ENCODE measurements at regions not wholly inside any gene's neighbourhood (a gene's known extent, or its start where the extent isn't known, plus 50 kb on each side); places are given as distances from the start of the nearest gene placed in this dataset.

DNA sequence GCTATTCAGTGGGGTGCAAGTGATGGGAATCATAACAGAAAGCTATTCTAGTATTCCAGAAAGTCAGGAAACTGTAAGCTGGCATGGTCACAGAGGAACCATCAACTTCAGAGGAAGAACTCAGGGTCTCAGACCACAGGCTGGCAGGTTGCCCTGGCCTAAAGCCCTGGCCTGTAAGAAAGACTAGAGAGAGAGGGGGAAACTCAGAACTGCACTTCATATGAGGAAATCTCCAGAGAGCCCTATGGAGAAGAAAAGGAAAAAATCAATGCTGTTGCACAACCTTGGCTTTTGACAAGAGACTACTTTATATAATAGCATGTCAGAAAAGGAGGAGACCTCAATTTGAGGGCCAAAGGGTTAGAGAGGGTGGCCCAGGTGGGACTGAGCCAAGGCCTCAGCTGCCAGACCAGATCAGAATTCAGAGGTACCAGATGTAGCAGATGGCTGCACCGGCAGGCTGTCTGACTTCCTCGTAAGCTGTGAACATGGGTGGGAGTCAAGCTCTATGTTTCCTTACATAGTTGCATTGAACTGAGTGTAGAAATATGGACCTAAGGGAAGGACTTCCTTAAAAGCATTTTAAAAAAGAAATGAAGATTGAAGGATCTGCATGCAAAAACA is 333.8 kb downstream of the PDCD6IP start:
- ChIA-PET POLR2A (ENCODE audit: unreplicated experiment) (no interaction called here), CTCF (no interaction called here)
- Histone ChIP-seq H3K9me2 (ENCODE audit: insufficient read depth) (no peaks in the 10 kb centered on the region), H3K79me2 (ENCODE audit: low read depth) (no peaks in the 10 kb centered on the region), H3K4me3 (no peak overlapping the region), H3K27me3 (ENCODE audit: insufficient read depth, low read depth) (no peaks in the 10 kb centered on the region), H3K36me3 (ENCODE audit: low read depth) (no peaks in the 10 kb centered on the region), H3K9me3 (ENCODE audit: insufficient read depth, low read depth) (no peaks in the 10 kb centered on the region), H3K4me1 (replicated peaks; ENCODE audit: insufficient read depth) (no peaks in the 10 kb centered on the region), H4K20me1 (ENCODE audit: insufficient read depth) (no peaks in the 10 kb centered on the region), H3K4me2 (no peak overlapping the region), H2AFZ (no peak overlapping the region), H3K27ac (no peak overlapping the region), H3F3A (ENCODE audit: insufficient read depth, low read depth) (no peaks in the 10 kb centered on the region)
- BruUV-seq (replicated peaks) = no TSS peak
- TF ChIP-seq EZH2 (IDR thresholded peaks at IDR 0.05; ENCODE audit: low read depth) = no peak
- TF ChIP-seq, protein P1, sequence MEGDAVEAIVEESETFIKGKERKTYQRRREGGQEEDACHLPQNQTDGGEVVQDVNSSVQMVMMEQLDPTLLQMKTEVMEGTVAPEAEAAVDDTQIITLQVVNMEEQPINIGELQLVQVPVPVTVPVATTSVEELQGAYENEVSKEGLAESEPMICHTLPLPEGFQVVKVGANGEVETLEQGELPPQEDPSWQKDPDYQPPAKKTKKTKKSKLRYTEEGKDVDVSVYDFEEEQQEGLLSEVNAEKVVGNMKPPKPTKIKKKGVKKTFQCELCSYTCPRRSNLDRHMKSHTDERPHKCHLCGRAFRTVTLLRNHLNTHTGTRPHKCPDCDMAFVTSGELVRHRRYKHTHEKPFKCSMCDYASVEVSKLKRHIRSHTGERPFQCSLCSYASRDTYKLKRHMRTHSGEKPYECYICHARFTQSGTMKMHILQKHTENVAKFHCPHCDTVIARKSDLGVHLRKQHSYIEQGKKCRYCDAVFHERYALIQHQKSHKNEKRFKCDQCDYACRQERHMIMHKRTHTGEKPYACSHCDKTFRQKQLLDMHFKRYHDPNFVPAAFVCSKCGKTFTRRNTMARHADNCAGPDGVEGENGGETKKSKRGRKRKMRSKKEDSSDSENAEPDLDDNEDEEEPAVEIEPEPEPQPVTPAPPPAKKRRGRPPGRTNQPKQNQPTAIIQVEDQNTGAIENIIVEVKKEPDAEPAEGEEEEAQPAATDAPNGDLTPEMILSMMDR (conservative IDR thresholded peaks at IDR 0.05) = no peak
- intact Hi-C loops (cut with micrococcal nuclease; ENCODE audit: unreplicated experiment) = no loop called here
- no peak for DNase-seq

GRCh38 chr3:34139566-34139965 is 341.1 kb downstream of the PDCD6IP start:
- intact Hi-C loops (cut with micrococcal nuclease; ENCODE audit: unreplicated experiment) = no loop called here
- no TSS peak for BruUV-seq (replicated peaks)
- no peaks in the 10 kb centered on the region for H3K9me3 ChIP-seq (ENCODE audit: insufficient read depth, low read depth)
- no peaks in the 10 kb centered on the region for H4K20me1 ChIP-seq (ENCODE audit: insufficient read depth)
- H3K4me1 ChIP-seq (replicated peaks; ENCODE audit: insufficient read depth) = no peaks in the 10 kb centered on the region
- no peak overlapping the region for H3K4me2 ChIP-seq
- no peaks in the 10 kb centered on the region for H3K79me2 ChIP-seq (ENCODE audit: low read depth)
- H2AFZ ChIP-seq = no peak overlapping the region
- no peaks in the 10 kb centered on the region for H3F3A ChIP-seq (ENCODE audit: insufficient read depth, low read depth)
- DNase-seq = no peak
- no peak overlapping the region for H3K4me3 ChIP-seq
- H3K36me3 ChIP-seq (ENCODE audit: low read depth) = no peaks in the 10 kb centered on the region
- ChIA-PET POLR2A (ENCODE audit: unreplicated experiment) (no interaction called here), CTCF (no interaction called here)
- H3K27ac ChIP-seq = no peak overlapping the region
- no peaks in the 10 kb centered on the region for H3K9me2 ChIP-seq (ENCODE audit: insufficient read depth)
- H3K27me3 ChIP-seq (ENCODE audit: insufficient read depth, low read depth) = no peaks in the 10 kb centered on the region
- TF ChIP-seq EZH2 (IDR thresholded peaks at IDR 0.05; ENCODE audit: low read depth) = no peak
- TF ChIP-seq, protein P1 (conservative IDR thresholded peaks at IDR 0.05) = no peak

DNA sequence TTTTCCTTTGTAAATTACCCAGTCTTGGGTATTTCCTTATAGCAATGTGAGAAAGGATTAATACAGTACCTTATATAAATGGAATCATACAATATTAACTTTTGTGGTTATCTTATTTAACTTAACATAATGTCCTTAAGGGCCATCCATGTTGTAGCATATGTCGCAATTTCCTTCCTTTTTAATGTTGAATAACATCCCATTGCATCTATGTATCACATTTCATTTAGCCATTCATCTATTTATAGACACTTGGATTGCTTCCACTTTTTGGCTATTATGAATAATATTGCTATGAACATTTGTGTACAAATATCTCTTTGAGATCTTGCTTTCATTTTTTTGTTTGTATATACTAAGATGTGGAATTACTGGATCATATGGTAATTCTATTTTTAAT is 342.2 kb downstream of the PDCD6IP start:
- intact Hi-C loops (cut with micrococcal nuclease; ENCODE audit: unreplicated experiment) = no loop called here
- H3K4me2 ChIP-seq = no peak overlapping the region
- BruUV-seq (replicated peaks) = no TSS peak
- no peak overlapping the region for H3K27ac ChIP-seq
- no peaks in the 10 kb centered on the region for H3K9me2 ChIP-seq (ENCODE audit: insufficient read depth)
- H3K4me1 ChIP-seq (replicated peaks; ENCODE audit: insufficient read depth) = no peaks in the 10 kb centered on the region
- no peaks in the 10 kb centered on the region for H3K27me3 ChIP-seq (ENCODE audit: insufficient read depth, low read depth)
- ChIA-PET CTCF (no interaction called here), POLR2A (ENCODE audit: unreplicated experiment) (no interaction called here)
- H3K9me3 ChIP-seq (ENCODE audit: insufficient read depth, low read depth) = no peaks in the 10 kb centered on the region
- DNase-seq = no peak
- no peak overlapping the region for H2AFZ ChIP-seq
- no peaks in the 10 kb centered on the region for H4K20me1 ChIP-seq (ENCODE audit: insufficient read depth)
- H3K36me3 ChIP-seq (ENCODE audit: low read depth) = no peaks in the 10 kb centered on the region
- H3K4me3 ChIP-seq = no peak overlapping the region
- no peaks in the 10 kb centered on the region for H3F3A ChIP-seq (ENCODE audit: insufficient read depth, low read depth)
- no peaks in the 10 kb centered on the region for H3K79me2 ChIP-seq (ENCODE audit: low read depth)
- TF ChIP-seq, protein P1 (conservative IDR thresholded peaks at IDR 0.05) = no peak
- no peak for TF ChIP-seq EZH2 (IDR thresholded peaks at IDR 0.05; ENCODE audit: low read depth)
